ENCODE measurements at regions not wholly inside any gene's neighbourhood (a gene's known extent, or its start where the extent isn't known, plus 50 kb on each side); places are given as distances from the start of the nearest gene placed in this dataset.
"Not testable (repeated sequence)": the region's sequence is repeated elsewhere in the genome, so short reads cannot be mapped to it uniquely, and the experiment has no call there.

- no peak for TF ChIP-seq ZFX (IDR thresholded peaks at IDR 0.05; ENCODE audit: borderline replicate concordance)
- H3K27ac ChIP-seq = no peak overlapping the region
Observed at GRCh38 chr12:114165921-114166320, 199.8 kb upstream of the RBM19 start.

- no peak overlapping the region for H3K27ac ChIP-seq
Observed at GRCh38 chr12:114164351-114164750, 198.2 kb upstream of the RBM19 start.

GRCh38 chr12:114163771-114164170, 197.6 kb upstream of the RBM19 start:
- TF ChIP-seq CTCF (IDR thresholded peaks at IDR 0.05) = no peak
- TF ChIP-seq ZFX (IDR thresholded peaks at IDR 0.05; ENCODE audit: borderline replicate concordance) = no peak

More at GRCh38 chr12:114164351-114164750, 198.2 kb upstream of the RBM19 start:
- TF ChIP-seq ZFX (IDR thresholded peaks at IDR 0.05; ENCODE audit: borderline replicate concordance) (no peak), CTCF (IDR thresholded peaks at IDR 0.05) (no peak)

GRCh38 chr12:114160445-114160844, 194.3 kb upstream of the RBM19 start:
- TF ChIP-seq ZFX (IDR thresholded peaks at IDR 0.05; ENCODE audit: borderline replicate concordance) (no peak), CTCF (IDR thresholded peaks at IDR 0.05) (no peak)
- no peak overlapping the region for H3K27ac ChIP-seq

More at GRCh38 chr12:114163771-114164170, 197.6 kb upstream of the RBM19 start:
- no peak overlapping the region for H3K27ac ChIP-seq

- TF ChIP-seq ZFX (IDR thresholded peaks at IDR 0.05; ENCODE audit: borderline replicate concordance) (no peak), CTCF (IDR thresholded peaks at IDR 0.05) (no peak)
- no peak overlapping the region for H3K27ac ChIP-seq
Observed at GRCh38 chr12:114152890-114153289, 186.8 kb upstream of the RBM19 start.

- no peak for TF ChIP-seq CTCF (IDR thresholded peaks at IDR 0.05)
- no peak for TF ChIP-seq ZFX (IDR thresholded peaks at IDR 0.05; ENCODE audit: borderline replicate concordance)
- no peak overlapping the region for H3K27ac ChIP-seq
Observed at GRCh38 chr12:114152066-114152465, 185.9 kb upstream of the RBM19 start.

- not testable (repeated sequence) for H3K27ac ChIP-seq
Observed at GRCh38 chr12:114150584-114150983, 184.5 kb upstream of the RBM19 start.

- no peak overlapping the region for H3K27ac ChIP-seq
Observed at GRCh38 chr12:114141921-114142564, 175.9 kb upstream of the RBM19 start.

More at GRCh38 chr12:114141921-114142564, 175.9 kb upstream of the RBM19 start:
- TF ChIP-seq ZFX (IDR thresholded peaks at IDR 0.05; ENCODE audit: borderline replicate concordance) (no peak), CTCF (IDR thresholded peaks at IDR 0.05) (no peak)

All from 22Rv1 (cell line).